ENCODE measurements at regions not wholly inside any gene's neighbourhood (a gene's known extent, or its start where the extent isn't known, plus 50 kb on each side); places are given as distances from the start of the nearest gene placed in this dataset.

DNA sequence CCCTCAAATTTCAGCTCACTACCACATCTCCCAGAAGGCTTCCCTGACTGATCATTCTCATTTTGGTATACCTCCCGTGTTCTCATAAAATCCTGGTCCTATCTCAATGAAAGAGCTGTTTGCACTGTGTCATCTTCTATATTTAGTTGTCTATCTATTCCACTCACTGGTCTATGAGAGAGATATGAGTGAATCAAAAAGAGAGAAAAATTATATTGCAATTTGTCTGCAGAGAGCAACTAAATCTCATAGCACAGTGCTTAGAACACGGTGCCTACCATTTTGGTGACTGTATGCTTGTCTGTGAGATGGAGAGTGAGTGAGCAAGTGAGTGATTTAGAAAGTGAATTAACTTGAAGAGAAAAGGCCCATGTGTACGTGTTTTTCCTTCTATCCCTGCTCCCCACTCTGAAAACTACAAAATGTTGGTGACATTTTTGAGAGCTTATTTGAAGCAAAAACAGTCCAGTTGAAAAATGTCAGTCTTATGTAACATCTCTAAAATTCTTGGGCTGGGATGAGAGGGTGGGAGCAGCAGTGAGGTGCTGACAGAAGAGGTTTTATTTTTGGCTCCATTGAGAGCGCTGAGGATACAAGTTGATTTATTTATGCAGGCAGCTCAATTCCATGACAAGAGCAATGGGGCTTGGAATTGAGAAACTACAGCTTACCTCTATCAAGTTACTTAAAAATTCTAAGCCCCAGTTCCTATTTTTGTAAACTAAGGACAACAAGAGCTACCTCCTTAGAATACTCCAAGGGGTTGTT, 373.5 kb upstream of the CHST9 start:
- DNase-seq (ENCODE audit: low read depth, low spot score) = no peak
- no peak overlapping the region for H3K27ac ChIP-seq (ENCODE audit: control insufficient read depth, insufficient read depth)
- in situ Hi-C loops (cut with MboI) = no loop called here
- no peaks in the 10 kb centered on the region for H3K4me1 ChIP-seq (ENCODE audit: control insufficient read depth, insufficient read depth, low read length)
- ChIA-PET RAD21 (ENCODE audit: unreplicated experiment) (no interaction called here), POLR2A (no interaction called here), CTCF (interaction anchor here (1.1 kb wide), 1 partner anchor 14 kb away, joined by 3 read pairs; no protein-coding TSS in a partner anchor), SMC1A (ENCODE audit: uncharacterized antibody, unreplicated experiment) (no interaction called here)
- TF ChIP-seq MYC (IDR thresholded peaks at IDR 0.05; ENCODE audit: insufficient read depth, insufficient read length, insufficient replicate concordance, low read length, severe bottlenecking) = no peak
- TF ChIP-seq HSF1 (IDR thresholded peaks at IDR 0.05; ENCODE audit: low read depth, low read length) = no peak
- no peak for TF ChIP-seq SKIL (IDR thresholded peaks at IDR 0.05; ENCODE audit: low read depth, poor library complexity, severe bottlenecking)
- H3K4me2 ChIP-seq (ENCODE audit: control insufficient read depth, insufficient read depth) = no peak overlapping the region
- WGBS (ENCODE audit: insufficient coverage, insufficient replicate concordance, low lambda C conversion rate, missing lambda C conversion rate) = 9% methylated on average over 4 of the region's 4 CpGs
- H4K20me1 ChIP-seq (ENCODE audit: control insufficient read depth, insufficient read depth) = no peaks in the 10 kb centered on the region
- H3K79me2 ChIP-seq (ENCODE audit: control insufficient read depth, insufficient read depth, low read length) = no peaks in the 10 kb centered on the region
- FAIRE-seq = no peak
- no peaks in the 10 kb centered on the region for H3K9me3 ChIP-seq (replicated peaks; ENCODE audit: control insufficient read depth, insufficient read depth, low read length)
- H3K9ac ChIP-seq (ENCODE audit: control insufficient read depth, insufficient read depth, low read length) = no peak overlapping the region
- no peaks in the 10 kb centered on the region for H3K27me3 ChIP-seq (replicated peaks in 1 of 2; ENCODE audit: control insufficient read depth in 2 of 2, insufficient read depth in 2 of 2, low read length in 1 of 2)
- intact Hi-C loops (cut with micrococcal nuclease; ENCODE audit: unreplicated experiment) = no loop called here
- no peaks in the 10 kb centered on the region for H3K36me3 ChIP-seq (ENCODE audit: control insufficient read depth in 2 of 2, insufficient read depth in 2 of 2, low read length in 1 of 2)
- H2AFZ ChIP-seq (ENCODE audit: control insufficient read depth, low read depth, low read length) = no peak overlapping the region
- no peak for ATAC-seq
- no TSS peak for BruUV-seq (replicated peaks)
- H3K4me3 ChIP-seq = no peak overlapping the region

Data from GM12878 (cell line).